ENCODE measurements at regions not wholly inside any gene's neighbourhood (a gene's known extent, or its start where the extent isn't known, plus 50 kb on each side); places are given as distances from the start of the nearest gene placed in this dataset.

GRCh38 chr11:127393460-127393997, 393.0 kb upstream of the KIRREL3 start:
- intact Hi-C loops (cut with micrococcal nuclease), result no loop called here

GRCh38 chr11:127392575-127392974, 392.0 kb upstream of the KIRREL3 start:
- no peaks in the 10 kb centered on the region for H3K36me3 ChIP-seq
- intact Hi-C loops (cut with micrococcal nuclease), result no loop called here
- no peaks in the 10 kb centered on the region for H3K4me1 ChIP-seq
- TF ChIP-seq CTCF (IDR thresholded peaks at IDR 0.05; ENCODE audit: borderline replicate concordance), result no peak
- no peak for DNase-seq
- H3K4me3 ChIP-seq, result no peak overlapping the region
- no peaks in the 10 kb centered on the region for H3K27me3 ChIP-seq (ENCODE audit: low read depth)
- no peak overlapping the region for H3K27ac ChIP-seq (replicated peaks)
- no peaks in the 10 kb centered on the region for H3K9me3 ChIP-seq (replicated peaks)

More at GRCh38 chr11:127393460-127393997, 393.0 kb upstream of the KIRREL3 start:
- Histone ChIP-seq H3K36me3 (no peaks in the 10 kb centered on the region), H3K4me3 (no peak overlapping the region), H3K27ac (replicated peaks) (no peak overlapping the region), H3K4me1 (no peaks in the 10 kb centered on the region), H3K27me3 (ENCODE audit: low read depth) (no peaks in the 10 kb centered on the region), H3K9me3 (replicated peaks) (no peaks in the 10 kb centered on the region)
- TF ChIP-seq CTCF (IDR thresholded peaks at IDR 0.05; ENCODE audit: borderline replicate concordance), result no peak
- DNase-seq, result no peak

GRCh38 chr11:127390465-127390864, 389.9 kb upstream of the KIRREL3 start:
- Histone ChIP-seq H3K27me3 (ENCODE audit: low read depth) (no peaks in the 10 kb centered on the region), H3K4me3 (no peak overlapping the region), H3K27ac (replicated peaks) (no peak overlapping the region), H3K4me1 (no peaks in the 10 kb centered on the region), H3K36me3 (no peaks in the 10 kb centered on the region), H3K9me3 (replicated peaks) (no peaks in the 10 kb centered on the region)
- DNase-seq, result no peak
- no peak for TF ChIP-seq CTCF (IDR thresholded peaks at IDR 0.05; ENCODE audit: borderline replicate concordance)
- intact Hi-C loops (cut with micrococcal nuclease), result no loop called here

GRCh38 chr11:127385071-127385470, 384.5 kb upstream of the KIRREL3 start:
- TF ChIP-seq CTCF (IDR thresholded peaks at IDR 0.05; ENCODE audit: borderline replicate concordance), result no peak

GRCh38 chr11:127383026-127383425, 382.5 kb upstream of the KIRREL3 start:
- H3K36me3 ChIP-seq, result no peaks in the 10 kb centered on the region
- H3K9me3 ChIP-seq (replicated peaks), result no peaks in the 10 kb centered on the region
- intact Hi-C loops (cut with micrococcal nuclease), result no loop called here
- DNase-seq, result no peak
- no peaks in the 10 kb centered on the region for H3K27me3 ChIP-seq (ENCODE audit: low read depth)
- H3K27ac ChIP-seq (replicated peaks), result no peak overlapping the region
- no peak overlapping the region for H3K4me3 ChIP-seq
- H3K4me1 ChIP-seq, result no peaks in the 10 kb centered on the region
- no peak for TF ChIP-seq CTCF (IDR thresholded peaks at IDR 0.05; ENCODE audit: borderline replicate concordance)

More at GRCh38 chr11:127385071-127385470, 384.5 kb upstream of the KIRREL3 start:
- no peak overlapping the region for H3K4me3 ChIP-seq
- intact Hi-C loops (cut with micrococcal nuclease), result no loop called here
- DNase-seq, result no peak
- H3K27me3 ChIP-seq (ENCODE audit: low read depth), result no peaks in the 10 kb centered on the region
- no peak overlapping the region for H3K27ac ChIP-seq (replicated peaks)
- H3K9me3 ChIP-seq (replicated peaks), result no peaks in the 10 kb centered on the region
- no peaks in the 10 kb centered on the region for H3K4me1 ChIP-seq
- H3K36me3 ChIP-seq, result no peaks in the 10 kb centered on the region

All from left ventricle myocardium inferior (tissue), 1 donor.